Astrocyte of the hippocampus (primary cell): ENCODE measurements at regions not wholly inside any gene's neighbourhood (a gene's known extent, or its start where the extent isn't known, plus 50 kb on each side); places are given as distances from the start of the nearest gene placed in this dataset.

Experiments
- DNase-seq: peaks from one replicate; pipeline ENCODE4 v3.0.0; 2011; ENCODE audit warnings: low read depth, low spot score

- no peak for DNase-seq
These were observed 54.5 kb upstream of the LHX8 start for GRCh38 chr1:75079538-75080290.

- no peak for DNase-seq
These were observed 51.0 kb upstream of the LHX8 start for GRCh38 chr1:75083223-75083622.

GRCh38 chr1:75083848-75084514 is 50.2 kb upstream of the LHX8 start:
- peak; percentile 8 for DNase-seq
